HG03064 (cell line): ENCODE measurements at regions not wholly inside any gene's neighbourhood (a gene's known extent, or its start where the extent isn't known, plus 50 kb on each side); places are given as distances from the start of the nearest gene placed in this dataset.

Experiments
- ATAC-seq: cut with Tn5 transposase; IDR thresholded peaks from one replicate; pipeline ENCODE4 v1.9.1; 2021; ENCODE audit warnings: low read depth; ENCODE audit not compliant: unreplicated experiment

- ATAC-seq = no peak
Observed at GRCh38 chr2:8157621-8158430, 524.0 kb upstream of the ID2 start.

- no peak for ATAC-seq
Observed at GRCh38 chr2:8158711-8159110, 523.1 kb upstream of the ID2 start.

GRCh38 chr2:8159211-8159965 lies 522.5 kb upstream of the ID2 start:
- no peak for ATAC-seq

GRCh38 chr2:8159966-8160603 lies 521.8 kb upstream of the ID2 start:
- ATAC-seq = no peak

GRCh38 chr2:8160959-8161358 lies 520.9 kb upstream of the ID2 start:
- no peak for ATAC-seq

- ATAC-seq = no peak
Observed at GRCh38 chr2:8162552-8162951, 519.3 kb upstream of the ID2 start.

- ATAC-seq = no peak
Observed at GRCh38 chr2:8165550-8165949, 516.3 kb upstream of the ID2 start.

GRCh38 chr2:8168022-8168717 lies 513.7 kb upstream of the ID2 start:
- no peak for ATAC-seq

GRCh38 chr2:8168876-8169424 lies 512.9 kb upstream of the ID2 start:
- ATAC-seq = no peak

- no peak for ATAC-seq
Observed at GRCh38 chr2:8169443-8169842, 512.4 kb upstream of the ID2 start.

- ATAC-seq = no peak
Observed at GRCh38 chr2:8170552-8171327, 511.1 kb upstream of the ID2 start.

- no peak for ATAC-seq
Observed at GRCh38 chr2:8171608-8172007, 510.2 kb upstream of the ID2 start.

- no peak for ATAC-seq
Observed at GRCh38 chr2:8172661-8173060, 509.2 kb upstream of the ID2 start.

GRCh38 chr2:8174641-8175257 lies 507.1 kb upstream of the ID2 start:
- no peak for ATAC-seq

- ATAC-seq = no peak
Observed at GRCh38 chr2:8176887-8177286, 505.0 kb upstream of the ID2 start.

- ATAC-seq = no peak
Observed at GRCh38 chr2:8177566-8177965, 504.3 kb upstream of the ID2 start.

- no peak for ATAC-seq
Observed at GRCh38 chr2:8178911-8179310, 502.9 kb upstream of the ID2 start.

GRCh38 chr2:8189316-8189715 lies 492.5 kb upstream of the ID2 start:
- no peak for ATAC-seq

- no peak for ATAC-seq
Observed at GRCh38 chr2:8190279-8190678, 491.6 kb upstream of the ID2 start.
